Medulla oblongata (tissue), 1 donor: ENCODE measurements at regions not wholly inside any gene's neighbourhood (a gene's known extent, or its start where the extent isn't known, plus 50 kb on each side); places are given as distances from the start of the nearest gene placed in this dataset.

ENCODE experiments used
- DNase-seq: peaks from one replicate; pipeline ENCODE4 v3.0.0-alpha.2; 2015; ENCODE audit errors: extremely low spot score

GRCh38 chr6:14731611-14732010, 514.3 kb upstream of the JARID2 start:
- DNase-seq = no peak

- no peak for DNase-seq
Measured at GRCh38 chr6:14732226-14732843, 513.5 kb upstream of the JARID2 start.

GRCh38 chr6:14732844-14733757, 512.8 kb upstream of the JARID2 start:
- DNase-seq = no peak

- no peak for DNase-seq
Measured at GRCh38 chr6:14734052-14734415, 511.8 kb upstream of the JARID2 start.

GRCh38 chr6:14734416-14735340, 511.2 kb upstream of the JARID2 start:
- DNase-seq = peak; percentile 64

- DNase-seq = no peak
Measured at GRCh38 chr6:14735956-14736486, 509.8 kb upstream of the JARID2 start.

GRCh38 chr6:14736554-14736953, 509.3 kb upstream of the JARID2 start:
- DNase-seq = no peak

GRCh38 chr6:14738497-14738896, 507.4 kb upstream of the JARID2 start:
- no peak for DNase-seq

- no peak for DNase-seq
Measured at GRCh38 chr6:14738933-14739332, 506.9 kb upstream of the JARID2 start.

- DNase-seq = no peak
Measured at GRCh38 chr6:14739827-14740226, 506.0 kb upstream of the JARID2 start.

GRCh38 chr6:14742171-14742570, 503.7 kb upstream of the JARID2 start:
- no peak for DNase-seq

- DNase-seq = no peak
Measured at GRCh38 chr6:14742680-14743079, 503.2 kb upstream of the JARID2 start.

- DNase-seq = no peak
Measured at GRCh38 chr6:14743144-14743473, 502.8 kb upstream of the JARID2 start.

- peak; percentile 47 for DNase-seq
Measured at GRCh38 chr6:14743474-14744211, 502.2 kb upstream of the JARID2 start.

GRCh38 chr6:14744212-14744556, 501.7 kb upstream of the JARID2 start:
- no peak for DNase-seq

GRCh38 chr6:14746139-14746837, 499.6 kb upstream of the JARID2 start:
- no peak for DNase-seq

GRCh38 chr6:14747881-14748520, 497.9 kb upstream of the JARID2 start:
- DNase-seq = no peak

GRCh38 chr6:14748679-14749078, 497.2 kb upstream of the JARID2 start:
- no peak for DNase-seq

- no peak for DNase-seq
Measured at GRCh38 chr6:14750059-14750661, 495.7 kb upstream of the JARID2 start.

GRCh38 chr6:14751645-14752175, 494.2 kb upstream of the JARID2 start:
- DNase-seq = no peak
